MM.1S (cell line): ENCODE measurements at regions not wholly inside any gene's neighbourhood (a gene's known extent, or its start where the extent isn't known, plus 50 kb on each side); places are given as distances from the start of the nearest gene placed in this dataset.

Experiments used
- DNase-seq: peaks from one replicate; pipeline ENCODE4 v3.0.0-alpha.2; 2015
- H2AFZ ChIP-seq: fragments of 300-600 bp; sonication (generic); 2 replicates; pipeline ENCODE4 v1.6.0; 2016; ENCODE audit warnings: antibody characterized with exemption, low read length
- H3F3A ChIP-seq: fragments of 300-600 bp; sonication (generic); 2 replicates; pipeline ENCODE4 v1.6.1; 2016; ENCODE audit warnings: mild to moderate bottlenecking, antibody characterized with exemption, low read length, moderate library complexity, mixed read lengths; ENCODE audit not compliant: insufficient read depth
- H3K27ac ChIP-seq: fragments of 300-600 bp; sonication (generic); 2 replicates; pipeline ENCODE4 v1.5.1; 2016; ENCODE audit warnings: mild to moderate bottlenecking, low read length
- H3K27me3 ChIP-seq: fragments of 300-600 bp; sonication (generic); replicated peaks from 2 replicates; pipeline ENCODE4 v1.6.0; 2016; ENCODE audit warnings: low read length; ENCODE audit not compliant: insufficient read depth
- H3K36me3 ChIP-seq: fragments of 300-600 bp; sonication (generic); replicated peaks from 2 replicates; pipeline ENCODE4 v1.6.1; 2016; ENCODE audit warnings: mild to moderate bottlenecking, low read length, mixed read lengths; ENCODE audit not compliant: insufficient read depth
- H3K4me1 ChIP-seq: fragments of 300-600 bp; sonication (generic); 2 replicates; pipeline ENCODE4 v1.6.1; 2016; ENCODE audit warnings: low read length, mixed read lengths
- H3K4me2 ChIP-seq: fragments of 300-600 bp; sonication (generic); 2 replicates; pipeline ENCODE4 v1.6.0; 2016; ENCODE audit warnings: low read depth, low read length
- H3K4me3 ChIP-seq: fragments of 300-600 bp; sonication (generic); 2 replicates; pipeline ENCODE4 v1.5.1; 2016; ENCODE audit warnings: low read length, mixed read lengths
- H3K79me2 ChIP-seq: fragments of 300-600 bp; sonication (generic); 2 replicates; pipeline ENCODE4 v1.6.1; 2016; ENCODE audit warnings: mixed run types, low read length, mixed read lengths
- H3K9ac ChIP-seq: fragments of 300-600 bp; sonication (generic); 2 replicates; pipeline ENCODE4 v1.6.1; 2016; ENCODE audit warnings: low read length, mixed read lengths
- H3K9me2 ChIP-seq: fragments of 300-600 bp; sonication (generic); replicated peaks from 2 replicates; pipeline ENCODE4 v1.6.1; 2016; ENCODE audit warnings: mild to moderate bottlenecking, low read length, mixed read lengths; ENCODE audit not compliant: insufficient read depth
- H3K9me3 ChIP-seq: fragments of 300-600 bp; sonication (generic); replicated peaks from 2 replicates; pipeline ENCODE4 v1.6.1; 2016; ENCODE audit warnings: mild to moderate bottlenecking, low read length, mixed read lengths; ENCODE audit not compliant: insufficient read depth
- H4K20me1 ChIP-seq: fragments of 300-600 bp; sonication (generic); 2 replicates; pipeline ENCODE4 v1.6.1; 2016; ENCODE audit warnings: mild to moderate bottlenecking, low read length, moderate library complexity, mixed read lengths; ENCODE audit not compliant: insufficient read depth
- EZH2 ChIP-seq: fragments of 300-600 bp; sonication (generic); optimal IDR thresholded peaks from 2 replicates; pipeline ENCODE3; 2017; ENCODE audit warnings: low read depth, mild to moderate bottlenecking, antibody characterized with exemption, low read length, mixed read lengths
- EZH2phosphoT487 ChIP-seq: fragments of 300-600 bp; sonication (generic); IDR thresholded peaks from 2 replicates; pipeline ENCODE4 v1.6.1; 2018; ENCODE audit warnings: antibody characterized with exemption, low read length
- TF ChIP-seq, protein P1 (sequence below): fragments of 300-600 bp; sonication (generic); IDR thresholded peaks from 2 replicates; pipeline ENCODE4 v1.5.1; 2016; ENCODE audit warnings: antibody characterized with exemption, low read length, mixed read lengths

- Histone ChIP-seq H3K9ac (no peak overlapping the region), H3F3A (no peaks in the 10 kb centered on the region), H3K27me3 (peaks cover 5% of the 10 kb centered on the region; the same call in 1 of the 2 replicates), H3K79me2 (no peaks in the 10 kb centered on the region), H3K4me3 (no peak overlapping the region), H3K4me2 (no peak overlapping the region), H3K27ac (no peak overlapping the region), H2AFZ (no peak overlapping the region), H4K20me1 (no peaks in the 10 kb centered on the region), H3K36me3 (no peaks in the 10 kb centered on the region), H3K4me1 (no peaks in the 10 kb centered on the region), H3K9me3 (no peaks in the 10 kb centered on the region), H3K9me2 (no peaks in the 10 kb centered on the region)
- DNase-seq, result no peak
- TF ChIP-seq, protein P1, sequence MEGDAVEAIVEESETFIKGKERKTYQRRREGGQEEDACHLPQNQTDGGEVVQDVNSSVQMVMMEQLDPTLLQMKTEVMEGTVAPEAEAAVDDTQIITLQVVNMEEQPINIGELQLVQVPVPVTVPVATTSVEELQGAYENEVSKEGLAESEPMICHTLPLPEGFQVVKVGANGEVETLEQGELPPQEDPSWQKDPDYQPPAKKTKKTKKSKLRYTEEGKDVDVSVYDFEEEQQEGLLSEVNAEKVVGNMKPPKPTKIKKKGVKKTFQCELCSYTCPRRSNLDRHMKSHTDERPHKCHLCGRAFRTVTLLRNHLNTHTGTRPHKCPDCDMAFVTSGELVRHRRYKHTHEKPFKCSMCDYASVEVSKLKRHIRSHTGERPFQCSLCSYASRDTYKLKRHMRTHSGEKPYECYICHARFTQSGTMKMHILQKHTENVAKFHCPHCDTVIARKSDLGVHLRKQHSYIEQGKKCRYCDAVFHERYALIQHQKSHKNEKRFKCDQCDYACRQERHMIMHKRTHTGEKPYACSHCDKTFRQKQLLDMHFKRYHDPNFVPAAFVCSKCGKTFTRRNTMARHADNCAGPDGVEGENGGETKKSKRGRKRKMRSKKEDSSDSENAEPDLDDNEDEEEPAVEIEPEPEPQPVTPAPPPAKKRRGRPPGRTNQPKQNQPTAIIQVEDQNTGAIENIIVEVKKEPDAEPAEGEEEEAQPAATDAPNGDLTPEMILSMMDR, result no peak
- TF ChIP-seq EZH2 (no peak), EZH2phosphoT487 (no peak)
These were observed 259.5 kb upstream of the CTBP2 start for GRCh38 chr10:125419831-125420230.

DNA sequence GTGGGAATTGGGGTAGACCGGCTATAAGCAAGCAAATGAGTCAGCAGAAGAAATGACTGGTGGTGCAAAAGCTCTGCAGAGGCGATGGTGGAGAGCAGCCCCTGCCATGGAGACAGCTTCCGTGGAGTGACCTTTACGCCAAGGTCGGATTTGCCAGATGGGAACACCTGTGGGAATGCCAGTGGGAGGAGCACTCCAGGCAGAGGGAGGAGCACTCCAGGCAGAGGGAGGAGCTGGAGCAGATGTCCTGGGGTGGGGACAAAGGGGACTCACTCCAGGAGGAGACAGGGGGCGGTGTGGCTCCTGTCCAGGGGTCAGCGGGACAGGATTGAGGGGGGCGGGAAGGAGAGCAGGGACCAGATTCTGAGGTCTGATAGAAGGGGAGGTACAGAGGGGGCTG lies 258.8 kb upstream of the CTBP2 start:
- no peak overlapping the region for H2AFZ ChIP-seq
- no peak for DNase-seq

GRCh38 chr10:125417605-125418004 lies 257.2 kb upstream of the CTBP2 start:
- Histone ChIP-seq H3K9ac (no peak overlapping the region), H3K4me2 (no peak overlapping the region), H3K9me3 (no peaks in the 10 kb centered on the region), H3K27me3 (0 out of 2 replicates have a peak, but pooled peaks cover 5% of the 10 kb centered on the region), H3K9me2 (no peaks in the 10 kb centered on the region), H3K36me3 (no peaks in the 10 kb centered on the region), H3K4me1 (no peaks in the 10 kb centered on the region), H3F3A (no peaks in the 10 kb centered on the region), H2AFZ (no peak overlapping the region), H3K4me3 (no peak overlapping the region), H3K27ac (no peak overlapping the region), H3K79me2 (no peaks in the 10 kb centered on the region), H4K20me1 (no peaks in the 10 kb centered on the region)
- DNase-seq, result no peak
- no peak for TF ChIP-seq EZH2phosphoT487
- TF ChIP-seq, protein P1, result no peak
- TF ChIP-seq EZH2, result no peak

More for the DNA sequence above, 258.8 kb upstream of the CTBP2 start:
- H3K9me2 ChIP-seq, result no peaks in the 10 kb centered on the region
- TF ChIP-seq EZH2 (no peak), EZH2phosphoT487 (no peak)
- TF ChIP-seq, protein P1, result no peak
- no peaks in the 10 kb centered on the region for H3K4me1 ChIP-seq
- H3K27ac ChIP-seq, result no peak overlapping the region
- no peaks in the 10 kb centered on the region for H3K79me2 ChIP-seq
- no peak overlapping the region for H3K9ac ChIP-seq
- no peaks in the 10 kb centered on the region for H3K9me3 ChIP-seq
- H4K20me1 ChIP-seq, result no peaks in the 10 kb centered on the region
- H3K4me3 ChIP-seq, result no peak overlapping the region
- H3K4me2 ChIP-seq, result no peak overlapping the region
- H3K36me3 ChIP-seq, result no peaks in the 10 kb centered on the region
- H3K27me3 ChIP-seq, result peaks cover 5% of the 10 kb centered on the region; the same call in 1 of the 2 replicates
- H3F3A ChIP-seq, result no peaks in the 10 kb centered on the region
